ENCODE measurements at regions not wholly inside any gene's neighbourhood (a gene's known extent, or its start where the extent isn't known, plus 50 kb on each side); places are given as distances from the start of the nearest gene placed in this dataset.

- FAIRE-seq, result no peak
- TF ChIP-seq CTCF (IDR thresholded peaks at IDR 0.05; ENCODE audit: insufficient read depth, missing control alignments), result no peak
- DNase-seq (ENCODE audit: insufficient read length, low spot score), result no peak
These were observed 126.8 kb downstream of the SPATA31D1 start for GRCh38 chr9:82115331-82115730.

- no peak for TF ChIP-seq CTCF (IDR thresholded peaks at IDR 0.05; ENCODE audit: insufficient read depth, missing control alignments)
These were observed 127.3 kb downstream of the SPATA31D1 start for GRCh38 chr9:82115900-82116299.

GRCh38 chr9:82116556-82116955 lies 128.0 kb downstream of the SPATA31D1 start:
- no peak for TF ChIP-seq CTCF (IDR thresholded peaks at IDR 0.05; ENCODE audit: insufficient read depth, missing control alignments)
- FAIRE-seq, result no peak
- DNase-seq (ENCODE audit: insufficient read length, low spot score), result no peak

More at GRCh38 chr9:82115900-82116299, 127.3 kb downstream of the SPATA31D1 start:
- no peak for DNase-seq (ENCODE audit: insufficient read length, low spot score)
- no peak for FAIRE-seq

GRCh38 chr9:82117026-82117811 lies 128.6 kb downstream of the SPATA31D1 start:
- no peak for TF ChIP-seq CTCF (IDR thresholded peaks at IDR 0.05; ENCODE audit: insufficient read depth, missing control alignments)
- FAIRE-seq (no peak), DNase-seq (ENCODE audit: insufficient read length, low spot score) (no peak)

- no peak for FAIRE-seq
- no peak for TF ChIP-seq CTCF (IDR thresholded peaks at IDR 0.05; ENCODE audit: insufficient read depth, missing control alignments)
- no peak for DNase-seq (ENCODE audit: insufficient read length, low spot score)
These were observed 134.2 kb downstream of the SPATA31D1 start for GRCh38 chr9:82122731-82123130.

- DNase-seq (ENCODE audit: insufficient read length, low spot score), result no peak
- no peak for TF ChIP-seq CTCF (IDR thresholded peaks at IDR 0.05; ENCODE audit: insufficient read depth, missing control alignments)
- no peak for FAIRE-seq
These were observed 135.5 kb downstream of the SPATA31D1 start for GRCh38 chr9:82124090-82124489.

GRCh38 chr9:82126256-82126655 lies 137.7 kb downstream of the SPATA31D1 start:
- no peak for TF ChIP-seq CTCF (IDR thresholded peaks at IDR 0.05; ENCODE audit: insufficient read depth, missing control alignments)
- no peak for FAIRE-seq

More at GRCh38 chr9:82126256-82126655, 137.7 kb downstream of the SPATA31D1 start:
- no peak for DNase-seq (ENCODE audit: insufficient read length, low spot score)

Measured in D721Med (cell line).